ENCODE measurements at regions not wholly inside any gene's neighbourhood (a gene's known extent, or its start where the extent isn't known, plus 50 kb on each side); places are given as distances from the start of the nearest gene placed in this dataset.

DNA sequence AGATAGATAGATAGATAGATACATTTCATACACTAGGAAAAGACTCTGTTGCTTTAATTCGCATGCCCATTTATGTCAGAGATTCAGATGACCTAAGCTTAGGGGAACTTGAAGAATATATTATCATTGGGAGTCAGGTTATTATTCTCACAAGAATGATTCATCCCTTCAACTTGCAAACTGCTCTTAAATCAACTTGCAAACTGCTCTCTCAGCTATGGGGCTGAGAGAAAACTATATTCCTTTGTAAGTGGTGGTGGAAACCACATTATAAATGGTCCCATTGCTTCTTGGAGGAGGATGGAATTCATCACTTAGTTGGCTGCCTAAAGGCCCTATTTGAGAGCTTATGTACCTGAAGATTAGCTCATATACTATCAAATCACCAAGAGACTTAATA lies 160.9 kb upstream of the STAC start:
- H3K4me3 ChIP-seq (replicated peaks; ENCODE audit: low read depth, low read length) = no peak overlapping the region
- DNase-seq (ENCODE audit: extremely low read depth, low read depth) = no peak
- TF ChIP-seq, protein P1, sequence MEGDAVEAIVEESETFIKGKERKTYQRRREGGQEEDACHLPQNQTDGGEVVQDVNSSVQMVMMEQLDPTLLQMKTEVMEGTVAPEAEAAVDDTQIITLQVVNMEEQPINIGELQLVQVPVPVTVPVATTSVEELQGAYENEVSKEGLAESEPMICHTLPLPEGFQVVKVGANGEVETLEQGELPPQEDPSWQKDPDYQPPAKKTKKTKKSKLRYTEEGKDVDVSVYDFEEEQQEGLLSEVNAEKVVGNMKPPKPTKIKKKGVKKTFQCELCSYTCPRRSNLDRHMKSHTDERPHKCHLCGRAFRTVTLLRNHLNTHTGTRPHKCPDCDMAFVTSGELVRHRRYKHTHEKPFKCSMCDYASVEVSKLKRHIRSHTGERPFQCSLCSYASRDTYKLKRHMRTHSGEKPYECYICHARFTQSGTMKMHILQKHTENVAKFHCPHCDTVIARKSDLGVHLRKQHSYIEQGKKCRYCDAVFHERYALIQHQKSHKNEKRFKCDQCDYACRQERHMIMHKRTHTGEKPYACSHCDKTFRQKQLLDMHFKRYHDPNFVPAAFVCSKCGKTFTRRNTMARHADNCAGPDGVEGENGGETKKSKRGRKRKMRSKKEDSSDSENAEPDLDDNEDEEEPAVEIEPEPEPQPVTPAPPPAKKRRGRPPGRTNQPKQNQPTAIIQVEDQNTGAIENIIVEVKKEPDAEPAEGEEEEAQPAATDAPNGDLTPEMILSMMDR (IDR thresholded peaks at IDR 0.05; ENCODE audit: low read depth, low read length, missing control alignments) = no peak

DNA sequence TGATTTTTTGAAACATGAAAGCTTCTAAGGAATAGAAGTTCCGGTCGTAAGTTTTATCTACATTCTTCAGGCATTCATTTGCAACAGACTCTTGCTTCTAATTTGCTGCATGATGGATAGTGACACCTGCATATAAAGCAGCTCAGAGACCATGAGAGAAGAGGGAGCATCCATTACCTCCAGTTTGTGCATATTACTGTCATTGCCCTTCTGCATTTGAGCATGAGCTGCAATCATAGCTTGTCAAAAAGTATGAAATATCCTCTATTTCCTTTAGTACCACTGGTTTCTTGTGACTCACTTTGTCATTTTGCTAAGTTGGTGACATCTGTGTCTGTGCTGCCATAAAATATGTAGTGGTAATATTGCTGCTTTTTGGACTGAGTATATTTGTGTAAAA lies 160.1 kb upstream of the STAC start:
- TF ChIP-seq, protein P1 (IDR thresholded peaks at IDR 0.05; ENCODE audit: low read depth, low read length, missing control alignments) = no peak

DNA sequence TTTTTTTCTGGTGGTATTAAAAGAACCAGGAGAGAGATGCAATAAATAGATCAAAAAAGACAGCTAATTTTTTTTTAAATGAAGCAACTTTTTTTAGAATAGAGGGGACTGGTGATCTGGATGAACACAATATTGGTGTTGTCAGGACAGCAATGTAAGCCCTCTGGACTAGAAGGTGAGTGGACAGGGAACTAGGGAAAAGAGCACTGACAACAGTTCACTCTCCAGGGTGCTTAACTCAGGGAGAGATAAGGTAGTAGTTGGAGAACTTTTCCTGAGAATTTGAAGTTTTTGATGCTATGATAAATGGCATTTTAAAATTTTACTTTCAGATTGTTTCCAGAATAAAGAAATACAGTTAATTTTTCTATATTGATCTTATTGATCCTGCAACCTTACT lies 158.3 kb upstream of the STAC start:
- no peak for DNase-seq (ENCODE audit: extremely low read depth, low read depth)
- TF ChIP-seq, protein P1 (IDR thresholded peaks at IDR 0.05; ENCODE audit: low read depth, low read length, missing control alignments) = no peak
- no peak overlapping the region for H3K4me3 ChIP-seq (replicated peaks; ENCODE audit: low read depth, low read length)

More for the DNA sequence above, 160.1 kb upstream of the STAC start:
- H3K4me3 ChIP-seq (replicated peaks; ENCODE audit: low read depth, low read length) = no peak overlapping the region
- DNase-seq (ENCODE audit: extremely low read depth, low read depth) = no peak

DNA sequence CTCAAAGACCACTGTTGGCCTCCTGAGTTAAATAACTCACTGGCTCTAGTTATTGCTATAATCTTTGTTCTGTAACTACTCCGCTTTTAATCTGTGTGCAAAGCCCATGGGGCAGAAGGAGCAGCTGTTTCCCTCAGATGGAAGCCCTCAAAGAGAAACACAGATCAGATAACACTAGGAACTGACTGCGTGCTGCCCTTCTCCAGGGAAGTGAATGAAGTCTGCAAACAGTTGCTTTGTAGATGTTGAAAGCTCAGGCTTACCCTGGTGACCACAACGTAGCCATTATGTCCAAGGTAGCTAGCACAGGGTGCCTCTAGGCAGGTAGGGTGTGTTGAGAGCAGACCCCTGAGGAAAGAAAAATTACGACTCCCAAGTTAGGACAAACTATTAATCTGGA lies 152.3 kb upstream of the STAC start:
- no peak for DNase-seq (ENCODE audit: extremely low read depth, low read depth)
- TF ChIP-seq, protein P1 (IDR thresholded peaks at IDR 0.05; ENCODE audit: low read depth, low read length, missing control alignments) = no peak
- H3K4me3 ChIP-seq (replicated peaks; ENCODE audit: low read depth, low read length) = no peak overlapping the region

DNA sequence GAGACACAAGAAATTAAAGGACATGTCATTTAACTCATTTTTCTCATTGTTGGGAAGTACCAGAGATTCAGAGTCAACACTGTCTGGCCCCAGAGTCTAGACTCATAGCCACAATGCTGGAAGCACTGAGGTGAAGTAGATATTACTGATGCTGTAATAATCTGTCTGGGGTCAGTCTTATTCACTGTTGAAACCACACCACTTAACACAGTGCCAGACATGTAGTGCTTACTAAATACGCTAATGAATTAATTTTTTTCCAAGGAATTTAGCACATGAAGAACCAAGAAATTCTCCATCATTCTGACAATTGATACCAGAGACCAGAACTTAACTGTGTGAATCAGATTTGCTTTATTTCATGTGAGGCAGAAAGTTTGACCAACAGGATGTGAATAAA lies 150.8 kb upstream of the STAC start:
- TF ChIP-seq, protein P1 (IDR thresholded peaks at IDR 0.05; ENCODE audit: low read depth, low read length, missing control alignments) = no peak
- DNase-seq (ENCODE audit: extremely low read depth, low read depth) = no peak

DNA sequence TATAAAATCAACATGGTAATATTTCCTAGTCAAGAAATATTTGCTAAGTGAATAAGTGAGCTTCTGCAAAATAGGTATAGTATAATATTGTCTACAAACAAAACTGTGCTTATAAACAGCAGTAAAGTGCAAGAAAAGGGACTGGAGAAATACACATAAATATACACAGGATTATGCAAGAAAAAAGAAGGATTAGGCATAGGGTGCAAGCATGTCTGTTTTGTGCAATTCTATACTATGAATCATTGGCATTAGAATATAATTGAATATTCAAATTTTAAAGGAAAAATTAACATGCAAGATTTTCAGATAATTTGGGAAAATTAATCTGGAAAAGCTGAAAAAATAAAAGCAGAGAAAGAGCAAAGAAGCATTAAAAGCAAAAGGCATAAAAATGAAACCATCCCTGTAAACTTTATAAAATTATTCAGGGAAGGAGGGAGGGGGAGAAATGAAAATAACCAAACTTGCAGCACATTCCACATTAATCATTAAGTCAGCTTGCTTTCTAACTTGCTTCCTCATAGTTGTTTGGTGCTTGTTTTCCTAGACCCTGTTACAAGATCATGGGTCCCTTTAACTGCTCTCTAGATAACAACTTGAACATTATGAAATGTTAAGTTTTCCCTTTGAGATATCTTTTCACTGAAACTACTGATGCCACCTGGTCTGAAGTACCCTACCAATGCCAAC lies 147.4 kb upstream of the STAC start:
- TF ChIP-seq, protein P1 (IDR thresholded peaks at IDR 0.05; ENCODE audit: low read depth, low read length, missing control alignments) = no peak
- no peak overlapping the region for H3K4me3 ChIP-seq (replicated peaks; ENCODE audit: low read depth, low read length)
- DNase-seq (ENCODE audit: extremely low read depth, low read depth) = no peak

More for the DNA sequence above, 150.8 kb upstream of the STAC start:
- no peak overlapping the region for H3K4me3 ChIP-seq (replicated peaks; ENCODE audit: low read depth, low read length)

DNA sequence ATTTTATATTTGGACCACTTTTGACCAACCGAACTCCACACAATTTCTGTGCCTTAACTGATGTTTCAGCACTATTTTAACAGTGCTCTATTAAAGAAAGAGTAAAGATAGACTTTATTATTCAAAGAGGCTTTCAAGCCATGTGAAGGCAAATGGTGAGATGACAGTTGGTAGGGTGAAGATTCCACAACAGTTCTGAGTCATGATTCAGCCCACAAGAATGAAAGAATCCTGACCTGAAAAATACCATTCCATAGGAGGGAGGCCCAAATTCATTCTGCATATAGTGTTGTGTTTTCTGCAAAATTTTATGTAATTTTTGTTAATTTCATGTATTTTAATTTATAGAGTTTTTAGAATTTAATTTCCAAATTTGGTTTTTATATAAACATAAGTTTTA lies 135.6 kb upstream of the STAC start:
- TF ChIP-seq, protein P1 (IDR thresholded peaks at IDR 0.05; ENCODE audit: low read depth, low read length, missing control alignments) = no peak
- DNase-seq (ENCODE audit: extremely low read depth, low read depth) = peak; percentile 15
- no peak overlapping the region for H3K4me3 ChIP-seq (replicated peaks; ENCODE audit: low read depth, low read length)

Data from HFF-Myc (cell line).